ENCODE measurements at regions not wholly inside any gene's neighbourhood (a gene's known extent, or its start where the extent isn't known, plus 50 kb on each side); places are given as distances from the start of the nearest gene placed in this dataset.
A peak's percentile ranks its signal among the peaks of the same experiment; 100 is the strongest.

- Histone ChIP-seq H3K4me3 (ENCODE audit: low read depth in 1 of 3, low read length in 3 of 3) (no peak overlapping the region), H3K27ac (ENCODE audit: low read depth in 1 of 2, low read length in 2 of 2) (no peak overlapping the region), H3K36me3 (ENCODE audit: control insufficient read depth in 4 of 4, insufficient read depth in 3 of 4, low read depth in 1 of 4, low read length in 3 of 4) (no peaks in the 10 kb centered on the region), H3K4me1 (ENCODE audit: control insufficient read depth in 4 of 4, insufficient read depth in 4 of 4, low read length in 3 of 4) (no peaks in the 10 kb centered on the region), H3K27me3 (ENCODE audit: control insufficient read depth in 4 of 4, insufficient read depth in 4 of 4, low read length in 3 of 4) (no peaks in the 10 kb centered on the region), H3K9me3 (ENCODE audit: control insufficient read depth in 4 of 4, low read length in 3 of 4) (no peaks in the 10 kb centered on the region), H3K9ac (ENCODE audit: low read depth in 1 of 2, low read length in 2 of 2) (no peak overlapping the region)
- peak; percentile 12 for DNase-seq (ENCODE audit: low spot score)
- WGBS = 86% methylated on average over 9 of the region's 9 CpGs
- no peak for TF ChIP-seq EGR1 (IDR thresholded peaks at IDR 0.05; ENCODE audit: low read depth in 2 of 2)
Measured at GRCh38 chr2:2568411-2568810, 237.3 kb upstream of the MYT1L start.

GRCh38 chr2:2567776-2568175 lies 236.7 kb upstream of the MYT1L start:
- no peak overlapping the region for H3K27ac ChIP-seq (ENCODE audit: low read depth in 1 of 2, low read length in 2 of 2)
- H3K4me1 ChIP-seq (ENCODE audit: control insufficient read depth in 4 of 4, insufficient read depth in 4 of 4, low read length in 3 of 4) = no peaks in the 10 kb centered on the region
- no peaks in the 10 kb centered on the region for H3K36me3 ChIP-seq (ENCODE audit: control insufficient read depth in 4 of 4, insufficient read depth in 3 of 4, low read depth in 1 of 4, low read length in 3 of 4)
- WGBS = 76% methylated on average over 15 of the region's 15 CpGs
- DNase-seq (ENCODE audit: low spot score) = no peak
- H3K4me3 ChIP-seq (ENCODE audit: low read depth in 1 of 3, low read length in 3 of 3) = no peak overlapping the region
- no peaks in the 10 kb centered on the region for H3K9me3 ChIP-seq (ENCODE audit: control insufficient read depth in 4 of 4, low read length in 3 of 4)
- H3K9ac ChIP-seq (ENCODE audit: low read depth in 1 of 2, low read length in 2 of 2) = no peak overlapping the region
- TF ChIP-seq EGR1 (IDR thresholded peaks at IDR 0.05; ENCODE audit: low read depth in 2 of 2) (no peak), JUND (IDR thresholded peaks at IDR 0.05) (no peak), ZBTB33 (IDR thresholded peaks at IDR 0.05) (no peak), RAD21 (IDR thresholded peaks at IDR 0.05) (no peak), SP1 (IDR thresholded peaks at IDR 0.05) (no peak), MAX (IDR thresholded peaks at IDR 0.05) (no peak), FOXA2 (IDR thresholded peaks at IDR 0.05) (no peak), NR2F2 (IDR thresholded peaks at IDR 0.05) (no peak), YY1 (IDR thresholded peaks at IDR 0.05) (no peak), GABPA (IDR thresholded peaks at IDR 0.05 in 1 of 2, conservative IDR thresholded peaks at IDR 0.05 in 1 of 2) (no peak), RXRA (IDR thresholded peaks at IDR 0.05) (no peak), ATF3 (IDR thresholded peaks at IDR 0.05) (no peak), REST (IDR thresholded peaks at IDR 0.05) (no peak)
- H3K27me3 ChIP-seq (ENCODE audit: control insufficient read depth in 4 of 4, insufficient read depth in 4 of 4, low read length in 3 of 4) = no peaks in the 10 kb centered on the region

All from liver (tissue), 7 donors.